ENCODE measurements at regions not wholly inside any gene's neighbourhood (a gene's known extent, or its start where the extent isn't known, plus 50 kb on each side); places are given as distances from the start of the nearest gene placed in this dataset.

GRCh38 chr3:71850654-71851053 is 65.7 kb upstream of the PROK2 start:
- peaks cover 8% of the 10 kb centered on the region for H3K27me3 Mint-ChIP-seq
- H3K4me3 Mint-ChIP-seq = no peak overlapping the region
- no peaks in the 10 kb centered on the region for H3K4me1 Mint-ChIP-seq
- CTCF ChIA-PET = interaction anchor here (0.6 kb wide), 1 partner anchor 22 kb away, joined by 3 read pairs; no protein-coding TSS in a partner anchor
- no peak for DNase-seq
- POLR2A ChIA-PET = no interaction called here
- H3K27ac Mint-ChIP-seq = no peak overlapping the region
- H3K9me3 Mint-ChIP-seq = no peaks in the 10 kb centered on the region
- H3K36me3 Mint-ChIP-seq (ENCODE audit: low read depth) = no peaks in the 10 kb centered on the region

GRCh38 chr3:71849681-71850080 is 64.7 kb upstream of the PROK2 start:
- POLR2A ChIA-PET = no interaction called here
- H3K27me3 Mint-ChIP-seq = peaks cover 13% of the 10 kb centered on the region
- DNase-seq = no peak
- H3K9me3 Mint-ChIP-seq = no peaks in the 10 kb centered on the region
- H3K4me1 Mint-ChIP-seq = no peaks in the 10 kb centered on the region
- no peak overlapping the region for H3K4me3 Mint-ChIP-seq
- CTCF ChIA-PET = no interaction called here
- no peak overlapping the region for H3K27ac Mint-ChIP-seq
- H3K36me3 Mint-ChIP-seq (ENCODE audit: low read depth) = no peaks in the 10 kb centered on the region

GRCh38 chr3:71847794-71848193 is 62.8 kb upstream of the PROK2 start:
- H3K27ac Mint-ChIP-seq = no peak overlapping the region
- POLR2A ChIA-PET = no interaction called here
- H3K4me1 Mint-ChIP-seq = no peaks in the 10 kb centered on the region

GRCh38 chr3:71846185-71846584 is 61.2 kb upstream of the PROK2 start:
- Mint-ChIP-seq H3K27me3 (peaks cover 26% of the 10 kb centered on the region), H3K27ac (no peak overlapping the region), H3K4me3 (no peak overlapping the region), H3K9me3 (no peaks in the 10 kb centered on the region), H3K36me3 (ENCODE audit: low read depth) (no peaks in the 10 kb centered on the region), H3K4me1 (no peaks in the 10 kb centered on the region)
- no peak for DNase-seq
- POLR2A ChIA-PET = no interaction called here
- CTCF ChIA-PET = no interaction called here

More at GRCh38 chr3:71847794-71848193, 62.8 kb upstream of the PROK2 start:
- H3K27me3 Mint-ChIP-seq = peaks cover 25% of the 10 kb centered on the region
- CTCF ChIA-PET = no interaction called here
- H3K36me3 Mint-ChIP-seq (ENCODE audit: low read depth) = no peaks in the 10 kb centered on the region
- no peak overlapping the region for H3K4me3 Mint-ChIP-seq
- no peak for DNase-seq
- H3K9me3 Mint-ChIP-seq = no peaks in the 10 kb centered on the region

- no peak for DNase-seq
- no peaks in the 10 kb centered on the region for H3K9me3 Mint-ChIP-seq
- ChIA-PET POLR2A (no interaction called here), CTCF (interaction anchor here (0.7 to 1.0 kb wide), 3 partner anchors 10 to 19 kb away, joined by 3 to 5 read pairs (median 4); no protein-coding TSS in a partner anchor)
- no peaks in the 10 kb centered on the region for H3K36me3 Mint-ChIP-seq (ENCODE audit: low read depth)
- no peaks in the 10 kb centered on the region for H3K4me1 Mint-ChIP-seq
- peaks cover 21% of the 10 kb centered on the region for H3K27me3 Mint-ChIP-seq
- no peak overlapping the region for H3K4me3 Mint-ChIP-seq
- H3K27ac Mint-ChIP-seq = no peak overlapping the region
These were observed 58.1 kb upstream of the PROK2 start for GRCh38 chr3:71843071-71843470.

- no peak overlapping the region for H3K27ac Mint-ChIP-seq
- ChIA-PET POLR2A (no interaction called here), CTCF (no interaction called here)
- peaks cover 2% of the 10 kb centered on the region for H3K27me3 Mint-ChIP-seq
- H3K4me1 Mint-ChIP-seq = no peaks in the 10 kb centered on the region
- no peaks in the 10 kb centered on the region for H3K9me3 Mint-ChIP-seq
- DNase-seq = no peak
- H3K36me3 Mint-ChIP-seq (ENCODE audit: low read depth) = no peaks in the 10 kb centered on the region
- H3K4me3 Mint-ChIP-seq = no peak overlapping the region
These were observed 53.5 kb upstream of the PROK2 start for GRCh38 chr3:71838406-71838805.
